ENCODE measurements at regions not wholly inside any gene's neighbourhood (a gene's known extent, or its start where the extent isn't known, plus 50 kb on each side); places are given as distances from the start of the nearest gene placed in this dataset.

- peaks cover 3% of the 10 kb centered on the region for H3K9me3 Mint-ChIP-seq (ENCODE audit: unreplicated experiment)
- H3K4me1 Mint-ChIP-seq (ENCODE audit: low read depth, unreplicated experiment): no peaks in the 10 kb centered on the region
- H3K27me3 Mint-ChIP-seq (ENCODE audit: unreplicated experiment): peaks cover 2% of the 10 kb centered on the region
- no peaks in the 10 kb centered on the region for H3K36me3 Mint-ChIP-seq (ENCODE audit: unreplicated experiment)
- TF ChIP-seq CTCF (IDR thresholded peaks at IDR 0.05; ENCODE audit: partially characterized antibody, unreplicated experiment): no peak
- DNase-seq: no peak
- H3K27ac Mint-ChIP-seq (ENCODE audit: unreplicated experiment): no peak overlapping the region
- no peak overlapping the region for H3K4me3 Mint-ChIP-seq (ENCODE audit: unreplicated experiment)
Observed at GRCh38 chr2:215699018-215699417, 263.1 kb upstream of the FN1 start.

GRCh38 chr2:215698566-215698965 lies 262.7 kb upstream of the FN1 start:
- no peak overlapping the region for H3K4me3 Mint-ChIP-seq (ENCODE audit: unreplicated experiment)
- peaks cover 2% of the 10 kb centered on the region for H3K27me3 Mint-ChIP-seq (ENCODE audit: unreplicated experiment)
- no peak for DNase-seq
- no peak for TF ChIP-seq CTCF (IDR thresholded peaks at IDR 0.05; ENCODE audit: partially characterized antibody, unreplicated experiment)
- no peaks in the 10 kb centered on the region for H3K36me3 Mint-ChIP-seq (ENCODE audit: unreplicated experiment)
- H3K4me1 Mint-ChIP-seq (ENCODE audit: low read depth, unreplicated experiment): no peaks in the 10 kb centered on the region
- H3K27ac Mint-ChIP-seq (ENCODE audit: unreplicated experiment): no peak overlapping the region
- H3K9me3 Mint-ChIP-seq (ENCODE audit: unreplicated experiment): peaks cover 3% of the 10 kb centered on the region

GRCh38 chr2:215697496-215697895 lies 261.6 kb upstream of the FN1 start:
- TF ChIP-seq CTCF (IDR thresholded peaks at IDR 0.05; ENCODE audit: partially characterized antibody, unreplicated experiment): no peak
- no peak overlapping the region for H3K4me3 Mint-ChIP-seq (ENCODE audit: unreplicated experiment)
- H3K27me3 Mint-ChIP-seq (ENCODE audit: unreplicated experiment): peaks cover 2% of the 10 kb centered on the region
- H3K27ac Mint-ChIP-seq (ENCODE audit: unreplicated experiment): no peak overlapping the region
- DNase-seq: no peak
- no peaks in the 10 kb centered on the region for H3K36me3 Mint-ChIP-seq (ENCODE audit: unreplicated experiment)
- H3K9me3 Mint-ChIP-seq (ENCODE audit: unreplicated experiment): peaks cover 3% of the 10 kb centered on the region
- H3K4me1 Mint-ChIP-seq (ENCODE audit: low read depth, unreplicated experiment): no peaks in the 10 kb centered on the region

- H3K36me3 Mint-ChIP-seq (ENCODE audit: unreplicated experiment): no peaks in the 10 kb centered on the region
- no peak for DNase-seq
- no peak overlapping the region for H3K27ac Mint-ChIP-seq (ENCODE audit: unreplicated experiment)
- no peak for TF ChIP-seq CTCF (IDR thresholded peaks at IDR 0.05; ENCODE audit: partially characterized antibody, unreplicated experiment)
- peaks cover 3% of the 10 kb centered on the region for H3K9me3 Mint-ChIP-seq (ENCODE audit: unreplicated experiment)
- no peaks in the 10 kb centered on the region for H3K4me1 Mint-ChIP-seq (ENCODE audit: low read depth, unreplicated experiment)
- peaks cover 2% of the 10 kb centered on the region for H3K27me3 Mint-ChIP-seq (ENCODE audit: unreplicated experiment)
- no peak overlapping the region for H3K4me3 Mint-ChIP-seq (ENCODE audit: unreplicated experiment)
Observed at GRCh38 chr2:215697003-215697402, 261.1 kb upstream of the FN1 start.

- peaks cover under 1% of the 10 kb centered on the region for H3K27me3 Mint-ChIP-seq (ENCODE audit: unreplicated experiment)
- no peaks in the 10 kb centered on the region for H3K4me1 Mint-ChIP-seq (ENCODE audit: low read depth, unreplicated experiment)
- DNase-seq: no peak
- peaks cover 3% of the 10 kb centered on the region for H3K9me3 Mint-ChIP-seq (ENCODE audit: unreplicated experiment)
- no peak overlapping the region for H3K27ac Mint-ChIP-seq (ENCODE audit: unreplicated experiment)
- no peak overlapping the region for H3K4me3 Mint-ChIP-seq (ENCODE audit: unreplicated experiment)
- no peaks in the 10 kb centered on the region for H3K36me3 Mint-ChIP-seq (ENCODE audit: unreplicated experiment)
- no peak for TF ChIP-seq CTCF (IDR thresholded peaks at IDR 0.05; ENCODE audit: partially characterized antibody, unreplicated experiment)
Observed at GRCh38 chr2:215695861-215696260, 260.0 kb upstream of the FN1 start.
